ENCODE measurements at regions not wholly inside any gene's neighbourhood (a gene's known extent, or its start where the extent isn't known, plus 50 kb on each side); places are given as distances from the start of the nearest gene placed in this dataset.

- H3K36me3 Mint-ChIP-seq: no peaks in the 10 kb centered on the region
- H3K27me3 Mint-ChIP-seq: peaks cover 20% of the 10 kb centered on the region
- no peak for DNase-seq
- no peak overlapping the region for H3K27ac Mint-ChIP-seq
- POLR2A ChIA-PET: no interaction called here
- H3K4me3 Mint-ChIP-seq: no peak overlapping the region
- ATAC-seq (ENCODE audit: low read depth): no peak
- peaks cover 4% of the 10 kb centered on the region for H3K9me3 Mint-ChIP-seq
- H3K4me1 Mint-ChIP-seq: no peaks in the 10 kb centered on the region
Measured at GRCh38 chr10:78832281-78832680, 236.5 kb upstream of the ZMIZ1 start.

- no peak for DNase-seq
- Mint-ChIP-seq H3K4me3 (no peak overlapping the region), H3K27ac (no peak overlapping the region), H3K9me3 (peaks cover 8% of the 10 kb centered on the region), H3K36me3 (no peaks in the 10 kb centered on the region), H3K27me3 (peaks cover 25% of the 10 kb centered on the region), H3K4me1 (no peaks in the 10 kb centered on the region)
- POLR2A ChIA-PET: no interaction called here
- ATAC-seq (ENCODE audit: low read depth): no peak
Measured at GRCh38 chr10:78838141-78838657, 230.6 kb upstream of the ZMIZ1 start.

- ATAC-seq (ENCODE audit: low read depth) (no peak), DNase-seq (no peak)
- Mint-ChIP-seq H3K4me1 (no peaks in the 10 kb centered on the region), H3K9me3 (peaks cover 6% of the 10 kb centered on the region), H3K36me3 (no peaks in the 10 kb centered on the region), H3K27me3 (peaks cover 8% of the 10 kb centered on the region), H3K4me3 (no peak overlapping the region), H3K27ac (no peak overlapping the region)
- POLR2A ChIA-PET: no interaction called here
Measured at GRCh38 chr10:78843495-78843894, 225.3 kb upstream of the ZMIZ1 start.

- DNase-seq: no peak
- H3K4me1 Mint-ChIP-seq: no peaks in the 10 kb centered on the region
- no peak overlapping the region for H3K27ac Mint-ChIP-seq
- peaks cover 2% of the 10 kb centered on the region for H3K27me3 Mint-ChIP-seq
- H3K4me3 Mint-ChIP-seq: no peak overlapping the region
- POLR2A ChIA-PET: no interaction called here
- H3K9me3 Mint-ChIP-seq: peaks cover 6% of the 10 kb centered on the region
- no peak for ATAC-seq (ENCODE audit: low read depth)
- no peaks in the 10 kb centered on the region for H3K36me3 Mint-ChIP-seq
Measured at GRCh38 chr10:78844960-78845607, 223.7 kb upstream of the ZMIZ1 start.

GRCh38 chr10:78846071-78846470 lies 222.7 kb upstream of the ZMIZ1 start:
- DNase-seq (no peak), ATAC-seq (ENCODE audit: low read depth) (no peak)
- POLR2A ChIA-PET: no interaction called here
- Mint-ChIP-seq H3K27ac (no peak overlapping the region), H3K27me3 (peaks cover 2% of the 10 kb centered on the region), H3K4me3 (no peak overlapping the region), H3K9me3 (peaks cover 6% of the 10 kb centered on the region), H3K36me3 (no peaks in the 10 kb centered on the region), H3K4me1 (no peaks in the 10 kb centered on the region)

GRCh38 chr10:78846760-78847159 lies 222.0 kb upstream of the ZMIZ1 start:
- H3K9me3 Mint-ChIP-seq: peaks cover 6% of the 10 kb centered on the region
- no peaks in the 10 kb centered on the region for H3K36me3 Mint-ChIP-seq
- H3K27ac Mint-ChIP-seq: no peak overlapping the region
- no peaks in the 10 kb centered on the region for H3K4me1 Mint-ChIP-seq
- H3K27me3 Mint-ChIP-seq: peaks cover under 1% of the 10 kb centered on the region
- ATAC-seq (ENCODE audit: low read depth) (no peak), DNase-seq (no peak)
- H3K4me3 Mint-ChIP-seq: no peak overlapping the region
- POLR2A ChIA-PET: no interaction called here

- Mint-ChIP-seq H3K4me3 (no peak overlapping the region), H3K27me3 (no peaks in the 10 kb centered on the region), H3K4me1 (no peaks in the 10 kb centered on the region), H3K36me3 (no peaks in the 10 kb centered on the region), H3K9me3 (peaks cover 4% of the 10 kb centered on the region), H3K27ac (no peak overlapping the region)
- POLR2A ChIA-PET: no interaction called here
- ATAC-seq (ENCODE audit: low read depth) (no peak), DNase-seq (no peak)
Measured at GRCh38 chr10:78847485-78847884, 221.3 kb upstream of the ZMIZ1 start.

- no peak overlapping the region for H3K27ac Mint-ChIP-seq
- no peaks in the 10 kb centered on the region for H3K27me3 Mint-ChIP-seq
- H3K36me3 Mint-ChIP-seq: no peaks in the 10 kb centered on the region
- DNase-seq (no peak), ATAC-seq (ENCODE audit: low read depth) (no peak)
- H3K9me3 Mint-ChIP-seq: no peaks in the 10 kb centered on the region
- H3K4me3 Mint-ChIP-seq: no peak overlapping the region
- POLR2A ChIA-PET: no interaction called here
- H3K4me1 Mint-ChIP-seq: no peaks in the 10 kb centered on the region
Measured at GRCh38 chr10:78849115-78849514, 219.7 kb upstream of the ZMIZ1 start.

- H3K4me3 Mint-ChIP-seq: no peak overlapping the region
- H3K4me1 Mint-ChIP-seq: no peaks in the 10 kb centered on the region
- DNase-seq: no peak
- H3K27ac Mint-ChIP-seq: no peak overlapping the region
- no peaks in the 10 kb centered on the region for H3K36me3 Mint-ChIP-seq
- ATAC-seq (ENCODE audit: low read depth): no peak
- H3K27me3 Mint-ChIP-seq: no peaks in the 10 kb centered on the region
- POLR2A ChIA-PET: no interaction called here
- H3K9me3 Mint-ChIP-seq: no peaks in the 10 kb centered on the region
Measured at GRCh38 chr10:78849731-78850130, 219.0 kb upstream of the ZMIZ1 start.

- H3K4me3 Mint-ChIP-seq: no peak overlapping the region
- H3K4me1 Mint-ChIP-seq: no peaks in the 10 kb centered on the region
- POLR2A ChIA-PET: no interaction called here
- no peaks in the 10 kb centered on the region for H3K36me3 Mint-ChIP-seq
- H3K27ac Mint-ChIP-seq: no peak overlapping the region
- DNase-seq (no peak), ATAC-seq (ENCODE audit: low read depth) (no peak)
- no peaks in the 10 kb centered on the region for H3K27me3 Mint-ChIP-seq
- no peaks in the 10 kb centered on the region for H3K9me3 Mint-ChIP-seq
Measured at GRCh38 chr10:78850644-78851435, 217.9 kb upstream of the ZMIZ1 start.

GRCh38 chr10:78851647-78852046 lies 217.1 kb upstream of the ZMIZ1 start:
- Mint-ChIP-seq H3K4me1 (no peaks in the 10 kb centered on the region), H3K4me3 (no peak overlapping the region), H3K27me3 (no peaks in the 10 kb centered on the region), H3K9me3 (no peaks in the 10 kb centered on the region), H3K27ac (no peak overlapping the region), H3K36me3 (no peaks in the 10 kb centered on the region)
- DNase-seq: no peak
- ATAC-seq (ENCODE audit: low read depth): no peak
- POLR2A ChIA-PET: no interaction called here

GRCh38 chr10:78852466-78853240 lies 216.1 kb upstream of the ZMIZ1 start:
- POLR2A ChIA-PET: no interaction called here
- H3K27ac Mint-ChIP-seq: no peak overlapping the region
- no peaks in the 10 kb centered on the region for H3K4me1 Mint-ChIP-seq
- no peak overlapping the region for H3K4me3 Mint-ChIP-seq
- H3K27me3 Mint-ChIP-seq: no peaks in the 10 kb centered on the region
- ATAC-seq (ENCODE audit: low read depth) (no peak), DNase-seq (no peak)
- H3K36me3 Mint-ChIP-seq: no peaks in the 10 kb centered on the region
- no peaks in the 10 kb centered on the region for H3K9me3 Mint-ChIP-seq

GRCh38 chr10:78853864-78854263 lies 214.9 kb upstream of the ZMIZ1 start:
- no peaks in the 10 kb centered on the region for H3K9me3 Mint-ChIP-seq
- H3K4me3 Mint-ChIP-seq: no peak overlapping the region
- no peak for ATAC-seq (ENCODE audit: low read depth)
- POLR2A ChIA-PET: no interaction called here
- no peak for DNase-seq
- no peak overlapping the region for H3K27ac Mint-ChIP-seq
- no peaks in the 10 kb centered on the region for H3K4me1 Mint-ChIP-seq
- no peaks in the 10 kb centered on the region for H3K27me3 Mint-ChIP-seq
- no peaks in the 10 kb centered on the region for H3K36me3 Mint-ChIP-seq

GRCh38 chr10:78856421-78856820 lies 212.3 kb upstream of the ZMIZ1 start:
- Mint-ChIP-seq H3K27ac (no peak overlapping the region), H3K36me3 (no peaks in the 10 kb centered on the region), H3K4me1 (no peaks in the 10 kb centered on the region), H3K27me3 (no peaks in the 10 kb centered on the region), H3K9me3 (no peaks in the 10 kb centered on the region), H3K4me3 (no peak overlapping the region)
- ATAC-seq (ENCODE audit: low read depth) (no peak), DNase-seq (no peak)
- POLR2A ChIA-PET: no interaction called here
